ENCODE measurements at regions not wholly inside any gene's neighbourhood (a gene's known extent, or its start where the extent isn't known, plus 50 kb on each side); places are given as distances from the start of the nearest gene placed in this dataset.

DNA sequence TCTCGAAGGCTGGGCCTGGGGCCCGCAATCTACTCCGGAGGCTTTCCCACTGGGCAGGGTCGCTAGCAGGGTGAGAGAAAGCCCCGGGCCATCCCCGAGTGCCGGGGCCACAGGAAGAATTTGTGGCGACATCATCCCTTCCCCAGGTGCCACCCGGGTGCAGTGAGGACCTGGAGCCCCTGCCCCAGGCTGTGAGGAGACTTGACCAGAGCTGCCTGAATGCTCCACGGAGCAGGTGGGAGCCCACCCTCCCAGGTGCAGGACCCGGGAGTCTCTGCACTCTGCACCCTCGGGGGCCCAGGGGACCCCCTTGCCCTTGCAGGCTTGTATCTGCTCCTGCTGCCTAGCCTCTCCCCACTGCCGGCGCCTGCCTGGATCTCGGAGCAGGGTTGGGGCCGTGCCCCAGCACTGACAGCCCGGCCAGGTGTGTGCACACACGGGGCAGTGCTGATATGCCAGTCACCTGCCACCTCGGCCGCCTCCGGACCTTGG lies 67.5 kb upstream of the RGS7 start:
- TF ChIP-seq, protein P1, sequence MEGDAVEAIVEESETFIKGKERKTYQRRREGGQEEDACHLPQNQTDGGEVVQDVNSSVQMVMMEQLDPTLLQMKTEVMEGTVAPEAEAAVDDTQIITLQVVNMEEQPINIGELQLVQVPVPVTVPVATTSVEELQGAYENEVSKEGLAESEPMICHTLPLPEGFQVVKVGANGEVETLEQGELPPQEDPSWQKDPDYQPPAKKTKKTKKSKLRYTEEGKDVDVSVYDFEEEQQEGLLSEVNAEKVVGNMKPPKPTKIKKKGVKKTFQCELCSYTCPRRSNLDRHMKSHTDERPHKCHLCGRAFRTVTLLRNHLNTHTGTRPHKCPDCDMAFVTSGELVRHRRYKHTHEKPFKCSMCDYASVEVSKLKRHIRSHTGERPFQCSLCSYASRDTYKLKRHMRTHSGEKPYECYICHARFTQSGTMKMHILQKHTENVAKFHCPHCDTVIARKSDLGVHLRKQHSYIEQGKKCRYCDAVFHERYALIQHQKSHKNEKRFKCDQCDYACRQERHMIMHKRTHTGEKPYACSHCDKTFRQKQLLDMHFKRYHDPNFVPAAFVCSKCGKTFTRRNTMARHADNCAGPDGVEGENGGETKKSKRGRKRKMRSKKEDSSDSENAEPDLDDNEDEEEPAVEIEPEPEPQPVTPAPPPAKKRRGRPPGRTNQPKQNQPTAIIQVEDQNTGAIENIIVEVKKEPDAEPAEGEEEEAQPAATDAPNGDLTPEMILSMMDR (IDR thresholded peaks at IDR 0.05): no peak
- TF ChIP-seq POLR2A (IDR thresholded peaks at IDR 0.05): no peak

Data from testis (tissue), 2 donors.